ENCODE measurements at regions not wholly inside any gene's neighbourhood (a gene's known extent, or its start where the extent isn't known, plus 50 kb on each side); places are given as distances from the start of the nearest gene placed in this dataset.

- DNase-seq (ENCODE audit: low spot score in 2 of 2), result peak; percentile 15 to 48
- Histone ChIP-seq H3K27ac (peak overlapping the region; percentile 38 to 74), H3K4me1 (peaks cover 20 to 31% of the 10 kb centered on the region in 2 donors), H3K27me3 (no peaks in the 10 kb centered on the region), H3K36me3 (no peaks in the 10 kb centered on the region), H3K4me3 (no peak overlapping the region), H3K9me3 (no peaks in the 10 kb centered on the region)
- intact Hi-C loops (cut with DNase I; ENCODE audit: low total_unique reads), result no loop called here
- no peak for TF ChIP-seq POLR2A (IDR thresholded peaks at IDR 0.05)
- peak in 2 of 3 donors; percentile 5 to 14 for TF ChIP-seq POLR2AphosphoS5 (IDR thresholded peaks at IDR 0.05)
- no peak for TF ChIP-seq CTCF (IDR thresholded peaks at IDR 0.05)
These were observed 83.1 kb downstream of the CPN2 start for GRCh38 chr3:194267744-194268653.

GRCh38 chr3:194268654-194269512 lies 82.2 kb downstream of the CPN2 start:
- Histone ChIP-seq H3K9me3 (no peaks in the 10 kb centered on the region), H3K4me1 (peaks cover 20 to 31% of the 10 kb centered on the region in 2 donors), H3K4me3 (peak overlapping the region in 1 of 3 donors; percentile 41), H3K36me3 (no peaks in the 10 kb centered on the region), H3K27ac (peak overlapping the region; percentile 95 to 97), H3K27me3 (no peaks in the 10 kb centered on the region)
- DNase-seq (ENCODE audit: low spot score in 2 of 2), result peak; percentile 7 to 38
- no peak for TF ChIP-seq CTCF (IDR thresholded peaks at IDR 0.05)
- TF ChIP-seq POLR2A (IDR thresholded peaks at IDR 0.05), result no peak
- no peak for TF ChIP-seq POLR2AphosphoS5 (IDR thresholded peaks at IDR 0.05)
- intact Hi-C loops (cut with DNase I; ENCODE audit: low total_unique reads), result no loop called here

DNA sequence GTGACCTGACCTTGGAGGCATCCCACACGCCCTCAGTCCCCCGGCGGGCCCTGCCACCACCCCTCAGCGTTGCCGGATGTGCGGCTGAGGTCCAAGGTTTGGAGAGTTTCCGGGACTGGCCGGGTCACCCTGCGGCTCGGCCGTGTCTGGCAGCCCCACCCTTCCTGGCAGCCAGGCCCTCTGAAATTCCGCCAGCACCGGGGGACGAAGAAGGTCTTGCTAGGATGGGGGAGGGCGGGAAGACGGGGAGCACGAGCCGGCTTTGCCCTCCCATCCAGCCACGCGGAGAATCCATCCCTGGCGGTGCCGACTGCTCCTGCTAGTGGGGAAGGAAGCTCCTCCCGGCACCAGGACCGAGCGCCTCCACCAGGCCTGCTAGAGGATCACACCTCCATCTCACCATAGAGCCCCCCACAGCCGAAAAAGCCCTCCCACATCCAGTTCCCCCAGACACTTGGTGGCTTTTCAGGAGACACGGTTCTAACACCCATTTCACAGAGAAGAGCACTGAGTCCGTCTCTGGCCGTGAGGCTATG lies 81.5 kb downstream of the CPN2 start:
- peak; percentile 16 to 57 (median 30) for TF ChIP-seq CTCF (IDR thresholded peaks at IDR 0.05)
- no peak for TF ChIP-seq POLR2A (IDR thresholded peaks at IDR 0.05)
- peak in 2 of 3 donors; percentile 41 to 85 for TF ChIP-seq POLR2AphosphoS5 (IDR thresholded peaks at IDR 0.05)
- Histone ChIP-seq H3K4me1 (peaks cover 20 to 31% of the 10 kb centered on the region in 2 donors), H3K4me3 (peak overlapping the region in 2 of 3 donors; percentile 7 to 41), H3K27me3 (no peaks in the 10 kb centered on the region), H3K27ac (peak overlapping the region; percentile 95 to 97), H3K9me3 (no peaks in the 10 kb centered on the region), H3K36me3 (no peaks in the 10 kb centered on the region)
- peak; percentile 62 to 83 for DNase-seq (ENCODE audit: low spot score in 2 of 2)
- intact Hi-C loops (cut with DNase I; ENCODE audit: low total_unique reads), result no loop called here

- H3K4me3 ChIP-seq, result peak overlapping the region in 1 of 3 donors; percentile 34
- intact Hi-C loops (cut with DNase I; ENCODE audit: low total_unique reads), result no loop called here
- no peaks in the 10 kb centered on the region for H3K9me3 ChIP-seq
- no peaks in the 10 kb centered on the region for H3K36me3 ChIP-seq
- peaks cover 16 to 26% of the 10 kb centered on the region in 2 donors for H3K4me1 ChIP-seq
- DNase-seq (ENCODE audit: low spot score in 2 of 2), result peak; percentile 93 to 97
- H3K27ac ChIP-seq, result peak overlapping the region; percentile 95 to 97
- H3K27me3 ChIP-seq, result no peaks in the 10 kb centered on the region
- TF ChIP-seq POLR2A (IDR thresholded peaks at IDR 0.05) (no peak), POLR2AphosphoS5 (IDR thresholded peaks at IDR 0.05) (peak; percentile 41 to 73 (median 69)), CTCF (IDR thresholded peaks at IDR 0.05) (no peak)
These were observed 80.3 kb downstream of the CPN2 start for GRCh38 chr3:194270627-194271459.

All from breast epithelium (tissue), 4 donors.